Inflammatory macrophage treated with lipopolysaccharide for 1 hour (primary cell): ENCODE measurements at regions not wholly inside any gene's neighbourhood (a gene's known extent, or its start where the extent isn't known, plus 50 kb on each side); places are given as distances from the start of the nearest gene placed in this dataset.

ENCODE experiments used
- DNase-seq, 2 donors: peaks; one replicate each; pipeline ENCODE4 v3.0.0-alpha.2; 2020 to 2022

- DNase-seq, result no peak
These were observed 88.2 kb upstream of the ABI3BP start for GRCh38 chr3:101081446-101081845.

GRCh38 chr3:101077361-101078011, 84.3 kb upstream of the ABI3BP start:
- no peak for DNase-seq

- no peak for DNase-seq
These were observed 81.3 kb upstream of the ABI3BP start for GRCh38 chr3:101074518-101074917.

- DNase-seq, result no peak
These were observed 79.1 kb upstream of the ABI3BP start for GRCh38 chr3:101072300-101072699.

GRCh38 chr3:101070799-101071121, 77.5 kb upstream of the ABI3BP start:
- DNase-seq, result no peak

GRCh38 chr3:101069901-101070798, 76.9 kb upstream of the ABI3BP start:
- DNase-seq, result peak in 1 of 2 donors; percentile 61

GRCh38 chr3:101068876-101069606, 75.8 kb upstream of the ABI3BP start:
- no peak for DNase-seq

- DNase-seq, result no peak
These were observed 73.5 kb upstream of the ABI3BP start for GRCh38 chr3:101066711-101067129.

- DNase-seq, result no peak
These were observed 72.7 kb upstream of the ABI3BP start for GRCh38 chr3:101065962-101066361.

- no peak for DNase-seq
These were observed 70.2 kb upstream of the ABI3BP start for GRCh38 chr3:101063401-101063800.

- DNase-seq, result no peak
These were observed 68.1 kb upstream of the ABI3BP start for GRCh38 chr3:101061312-101061711.

- no peak for DNase-seq
These were observed 57.6 kb upstream of the ABI3BP start for GRCh38 chr3:101050866-101051265.

GRCh38 chr3:101050046-101050445, 56.8 kb upstream of the ABI3BP start:
- DNase-seq, result no peak

- no peak for DNase-seq
These were observed 56.3 kb upstream of the ABI3BP start for GRCh38 chr3:101049532-101049931.

GRCh38 chr3:101043687-101044078, 50.5 kb upstream of the ABI3BP start:
- no peak for DNase-seq

- DNase-seq, result no peak
These were observed 49.9 kb upstream of the ABI3BP start for GRCh38 chr3:101042996-101043686.
